ENCODE measurements at regions not wholly inside any gene's neighbourhood (a gene's known extent, or its start where the extent isn't known, plus 50 kb on each side); places are given as distances from the start of the nearest gene placed in this dataset.

DNA sequence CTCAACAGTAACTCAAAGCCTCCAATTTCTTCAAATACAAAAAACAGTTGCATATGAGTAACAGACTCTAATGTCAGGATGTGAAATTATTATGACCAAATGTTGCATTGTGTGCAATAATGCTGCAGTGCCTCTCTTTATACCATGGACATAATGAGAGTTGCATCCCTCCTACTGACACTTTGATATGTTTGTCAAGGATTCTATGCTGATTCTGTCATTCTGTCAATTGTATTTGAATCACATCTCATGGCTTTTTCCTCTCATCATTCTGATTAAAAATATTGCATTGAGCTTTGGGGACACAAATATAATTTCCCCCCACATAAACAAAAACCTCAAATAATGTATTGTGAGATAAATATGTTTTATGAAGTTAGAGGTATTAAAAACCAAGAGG lies 84.6 kb upstream of the SGCE start:
- TF ChIP-seq, protein P1, sequence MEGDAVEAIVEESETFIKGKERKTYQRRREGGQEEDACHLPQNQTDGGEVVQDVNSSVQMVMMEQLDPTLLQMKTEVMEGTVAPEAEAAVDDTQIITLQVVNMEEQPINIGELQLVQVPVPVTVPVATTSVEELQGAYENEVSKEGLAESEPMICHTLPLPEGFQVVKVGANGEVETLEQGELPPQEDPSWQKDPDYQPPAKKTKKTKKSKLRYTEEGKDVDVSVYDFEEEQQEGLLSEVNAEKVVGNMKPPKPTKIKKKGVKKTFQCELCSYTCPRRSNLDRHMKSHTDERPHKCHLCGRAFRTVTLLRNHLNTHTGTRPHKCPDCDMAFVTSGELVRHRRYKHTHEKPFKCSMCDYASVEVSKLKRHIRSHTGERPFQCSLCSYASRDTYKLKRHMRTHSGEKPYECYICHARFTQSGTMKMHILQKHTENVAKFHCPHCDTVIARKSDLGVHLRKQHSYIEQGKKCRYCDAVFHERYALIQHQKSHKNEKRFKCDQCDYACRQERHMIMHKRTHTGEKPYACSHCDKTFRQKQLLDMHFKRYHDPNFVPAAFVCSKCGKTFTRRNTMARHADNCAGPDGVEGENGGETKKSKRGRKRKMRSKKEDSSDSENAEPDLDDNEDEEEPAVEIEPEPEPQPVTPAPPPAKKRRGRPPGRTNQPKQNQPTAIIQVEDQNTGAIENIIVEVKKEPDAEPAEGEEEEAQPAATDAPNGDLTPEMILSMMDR (IDR thresholded peaks at IDR 0.05), result no peak
- TF ChIP-seq POLR2A (IDR thresholded peaks at IDR 0.05; ENCODE audit: low read depth) (no peak), POLR2AphosphoS5 (IDR thresholded peaks at IDR 0.05) (no peak), EP300 (IDR thresholded peaks at IDR 0.05) (no peak)
